ENCODE measurements at regions not wholly inside any gene's neighbourhood (a gene's known extent, or its start where the extent isn't known, plus 50 kb on each side); places are given as distances from the start of the nearest gene placed in this dataset.

- Histone ChIP-seq H3K27me3 (ENCODE audit: insufficient read depth) (no peaks in the 10 kb centered on the region), H3K9me2 (ENCODE audit: insufficient read depth) (0 out of 2 replicates have a peak, but pooled peaks cover 3% of the 10 kb centered on the region), H4K20me1 (replicated peaks; ENCODE audit: insufficient read depth) (no peaks in the 10 kb centered on the region), H3K4me3 (no peak overlapping the region), H3F3A (replicated peaks; ENCODE audit: low read depth) (no peaks in the 10 kb centered on the region), H3K4me2 (no peak overlapping the region), H2AFZ (no peak overlapping the region), H3K36me3 (ENCODE audit: insufficient read depth) (no peaks in the 10 kb centered on the region), H3K79me2 (replicated peaks; ENCODE audit: insufficient read depth) (no peaks in the 10 kb centered on the region), H3K4me1 (ENCODE audit: insufficient read depth) (peaks cover 4% of the 10 kb centered on the region; the same call in 1 of the 2 replicates), H3K27ac (ENCODE audit: low read depth) (no peak overlapping the region)
- H3K27me3 Mint-ChIP-seq (ENCODE audit: insufficient read depth, low read depth, poor library complexity): no peaks in the 10 kb centered on the region
- ATAC-seq (peak; percentile 75), DNase-seq (ENCODE audit: low spot score) (peak; percentile 72)
- TF ChIP-seq EZH2 (IDR thresholded peaks at IDR 0.05; ENCODE audit: low read depth, unreplicated experiment): no peak
- TF ChIP-seq, protein P1, sequence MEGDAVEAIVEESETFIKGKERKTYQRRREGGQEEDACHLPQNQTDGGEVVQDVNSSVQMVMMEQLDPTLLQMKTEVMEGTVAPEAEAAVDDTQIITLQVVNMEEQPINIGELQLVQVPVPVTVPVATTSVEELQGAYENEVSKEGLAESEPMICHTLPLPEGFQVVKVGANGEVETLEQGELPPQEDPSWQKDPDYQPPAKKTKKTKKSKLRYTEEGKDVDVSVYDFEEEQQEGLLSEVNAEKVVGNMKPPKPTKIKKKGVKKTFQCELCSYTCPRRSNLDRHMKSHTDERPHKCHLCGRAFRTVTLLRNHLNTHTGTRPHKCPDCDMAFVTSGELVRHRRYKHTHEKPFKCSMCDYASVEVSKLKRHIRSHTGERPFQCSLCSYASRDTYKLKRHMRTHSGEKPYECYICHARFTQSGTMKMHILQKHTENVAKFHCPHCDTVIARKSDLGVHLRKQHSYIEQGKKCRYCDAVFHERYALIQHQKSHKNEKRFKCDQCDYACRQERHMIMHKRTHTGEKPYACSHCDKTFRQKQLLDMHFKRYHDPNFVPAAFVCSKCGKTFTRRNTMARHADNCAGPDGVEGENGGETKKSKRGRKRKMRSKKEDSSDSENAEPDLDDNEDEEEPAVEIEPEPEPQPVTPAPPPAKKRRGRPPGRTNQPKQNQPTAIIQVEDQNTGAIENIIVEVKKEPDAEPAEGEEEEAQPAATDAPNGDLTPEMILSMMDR (conservative IDR thresholded peaks at IDR 0.05; ENCODE audit: low read depth in 2 of 2): peak; percentile 66 to 76
- no peak for TF ChIP-seq ZNF114 (CRISPR knock-in tag; IDR thresholded peaks at IDR 0.05)
- no peak for TF ChIP-seq ZNF331 (CRISPR knock-in tag; IDR thresholded peaks at IDR 0.05; ENCODE audit: low read depth)
- TF ChIP-seq EZH2phosphoT487 (IDR thresholded peaks at IDR 0.05; ENCODE audit: unreplicated experiment): no peak
- TF ChIP-seq CREB1 (CRISPR knock-in tag; IDR thresholded peaks at IDR 0.05; ENCODE audit: low read depth): no peak
- no peak for TF ChIP-seq POLR2AphosphoS5 (IDR thresholded peaks at IDR 0.05; ENCODE audit: low read depth)
- H3K9me3 Mint-ChIP-seq: no peaks in the 10 kb centered on the region
- peaks cover 3% of the 10 kb centered on the region; the same call in 1 of the 3 replicates for H3K4me1 Mint-ChIP-seq
- peak overlapping the region; percentile 92 for H3K27ac Mint-ChIP-seq
- H3K36me3 Mint-ChIP-seq (ENCODE audit: low read depth): no peaks in the 10 kb centered on the region
- no peak overlapping the region for H3K4me3 Mint-ChIP-seq
Observed at GRCh38 chr3:165254812-165255211, 58.6 kb upstream of the SLITRK3 start.

Data from GM23338 (cell line).